Adipocyte (in vitro differentiated cells): ENCODE measurements at regions not wholly inside any gene's neighbourhood (a gene's known extent, or its start where the extent isn't known, plus 50 kb on each side); places are given as distances from the start of the nearest gene placed in this dataset.
"Not testable (repeated sequence)": the region's sequence is repeated elsewhere in the genome, so short reads cannot be mapped to it uniquely, and the experiment has no call there.

Experiments
- DNase-seq: peaks from one replicate; pipeline ENCODE4 v3.0.0-alpha.2; 2015; ENCODE audit warnings: low read depth
- H3K27me3 ChIP-seq: replicated peaks from 2 replicates; pipeline ENCODE4 v1.7.0; 2013; ENCODE audit warnings: mild to moderate bottlenecking, low read length, moderate library complexity; ENCODE audit not compliant: control insufficient read depth, insufficient read depth
- H3K36me3 ChIP-seq: 2 replicates; pipeline ENCODE4 v1.7.0; 2013; ENCODE audit warnings: low read length, mild to moderate bottlenecking, moderate library complexity; ENCODE audit not compliant: control insufficient read depth, insufficient read depth, severe bottlenecking
- H3K4me1 ChIP-seq: 2 replicates; pipeline ENCODE4 v1.7.0; 2013; ENCODE audit warnings: mild to moderate bottlenecking, low read length, moderate library complexity; ENCODE audit not compliant: control insufficient read depth, insufficient read depth
- H3K4me3 ChIP-seq: 2 replicates; pipeline ENCODE4 v1.7.0; 2013; ENCODE audit warnings: mild to moderate bottlenecking, low read length, moderate library complexity
- H3K9ac ChIP-seq: 2 replicates; pipeline ENCODE4 v1.7.0; 2013; ENCODE audit warnings: mild to moderate bottlenecking, low read length, moderate library complexity
- H3K9me3 ChIP-seq: 2 replicates; pipeline ENCODE4 v1.7.0; 2013; ENCODE audit warnings: mild to moderate bottlenecking, low read length, moderate library complexity; ENCODE audit not compliant: control insufficient read depth

GRCh38 chr5:174972291-174972690, 247.9 kb downstream of the MSX2 start:
- H3K27me3 ChIP-seq = no peaks in the 10 kb centered on the region
- H3K36me3 ChIP-seq = no peaks in the 10 kb centered on the region
- H3K9ac ChIP-seq = no peak overlapping the region
- H3K4me3 ChIP-seq = no peak overlapping the region
- H3K9me3 ChIP-seq = peaks cover 5% of the 10 kb centered on the region
- no peak for DNase-seq
- H3K4me1 ChIP-seq = no peaks in the 10 kb centered on the region

GRCh38 chr5:174971210-174971609, 246.8 kb downstream of the MSX2 start:
- H3K27me3 ChIP-seq = no peaks in the 10 kb centered on the region
- no peak overlapping the region for H3K4me3 ChIP-seq
- DNase-seq = no peak
- H3K9me3 ChIP-seq = peaks cover 11% of the 10 kb centered on the region
- no peaks in the 10 kb centered on the region for H3K4me1 ChIP-seq
- H3K36me3 ChIP-seq = no peaks in the 10 kb centered on the region
- no peak overlapping the region for H3K9ac ChIP-seq

GRCh38 chr5:174970502-174970901, 246.1 kb downstream of the MSX2 start:
- no peak for DNase-seq
- H3K36me3 ChIP-seq = no peaks in the 10 kb centered on the region
- H3K4me3 ChIP-seq = no peak overlapping the region
- no peaks in the 10 kb centered on the region for H3K4me1 ChIP-seq
- no peak overlapping the region for H3K9ac ChIP-seq
- H3K9me3 ChIP-seq = peaks cover 18% of the 10 kb centered on the region
- no peaks in the 10 kb centered on the region for H3K27me3 ChIP-seq

GRCh38 chr5:174953871-174954270, 229.5 kb downstream of the MSX2 start:
- Histone ChIP-seq H3K4me1 (no peaks in the 10 kb centered on the region), H3K9ac (no peak overlapping the region), H3K9me3 (no peaks in the 10 kb centered on the region), H3K4me3 (no peak overlapping the region), H3K27me3 (peaks cover 37% of the 10 kb centered on the region), H3K36me3 (no peaks in the 10 kb centered on the region)
- no peak for DNase-seq

- Histone ChIP-seq H3K9ac (no peak overlapping the region), H3K4me1 (no peaks in the 10 kb centered on the region), H3K27me3 (peaks cover 31% of the 10 kb centered on the region), H3K36me3 (no peaks in the 10 kb centered on the region), H3K4me3 (no peak overlapping the region), H3K9me3 (no peaks in the 10 kb centered on the region)
- peak; percentile 85 for DNase-seq
Measured at GRCh38 chr5:174951151-174951780, 226.9 kb downstream of the MSX2 start.

GRCh38 chr5:174947548-174947947, 223.2 kb downstream of the MSX2 start:
- Histone ChIP-seq H3K4me3 (no peak overlapping the region), H3K9me3 (no peaks in the 10 kb centered on the region), H3K36me3 (no peaks in the 10 kb centered on the region), H3K9ac (no peak overlapping the region), H3K4me1 (no peaks in the 10 kb centered on the region), H3K27me3 (peaks cover 28% of the 10 kb centered on the region)
- DNase-seq = no peak

- Histone ChIP-seq H3K9ac (no peak overlapping the region), H3K4me1 (no peaks in the 10 kb centered on the region), H3K27me3 (peaks cover 33% of the 10 kb centered on the region), H3K4me3 (no peak overlapping the region), H3K9me3 (no peaks in the 10 kb centered on the region), H3K36me3 (no peaks in the 10 kb centered on the region)
- no peak for DNase-seq
Measured at GRCh38 chr5:174945853-174946252, 221.5 kb downstream of the MSX2 start.

GRCh38 chr5:174943785-174944184, 219.4 kb downstream of the MSX2 start:
- Histone ChIP-seq H3K27me3 (peaks cover 40% of the 10 kb centered on the region), H3K9me3 (no peaks in the 10 kb centered on the region), H3K9ac (no peak overlapping the region), H3K36me3 (no peaks in the 10 kb centered on the region), H3K4me3 (no peak overlapping the region), H3K4me1 (no peaks in the 10 kb centered on the region)
- DNase-seq = no peak

GRCh38 chr5:174943002-174943401, 218.6 kb downstream of the MSX2 start:
- H3K4me1 ChIP-seq, H3K36me3 ChIP-seq, DNase-seq, H3K9ac ChIP-seq, H3K4me3 ChIP-seq, H3K9me3 ChIP-seq: not testable (repeated sequence)
- H3K27me3 ChIP-seq = peaks cover 40% of the 10 kb centered on the region

GRCh38 chr5:174937201-174938123, 213.1 kb downstream of the MSX2 start:
- no peaks in the 10 kb centered on the region for H3K36me3 ChIP-seq
- H3K27me3 ChIP-seq = peaks cover 27% of the 10 kb centered on the region
- no peak overlapping the region for H3K9ac ChIP-seq
- no peaks in the 10 kb centered on the region for H3K4me1 ChIP-seq
- no peak overlapping the region for H3K4me3 ChIP-seq
- no peak for DNase-seq
- no peaks in the 10 kb centered on the region for H3K9me3 ChIP-seq

GRCh38 chr5:174935854-174936474, 211.6 kb downstream of the MSX2 start:
- Histone ChIP-seq H3K27me3 (peaks cover 16% of the 10 kb centered on the region), H3K9me3 (no peaks in the 10 kb centered on the region), H3K4me1 (no peaks in the 10 kb centered on the region), H3K4me3 (no peak overlapping the region), H3K9ac (no peak overlapping the region), H3K36me3 (no peaks in the 10 kb centered on the region)
- peak; percentile 77 for DNase-seq
